ENCODE measurements at regions not wholly inside any gene's neighbourhood (a gene's known extent, or its start where the extent isn't known, plus 50 kb on each side); places are given as distances from the start of the nearest gene placed in this dataset.

GRCh38 chr4:176014583-176015108 lies 51.0 kb upstream of the WDR17 start:
- no peak for DNase-seq

Measured in NCI-H1048 (cell line).